RKO (cell line): ENCODE measurements at regions not wholly inside any gene's neighbourhood (a gene's known extent, or its start where the extent isn't known, plus 50 kb on each side); places are given as distances from the start of the nearest gene placed in this dataset.

ENCODE experiments used
- DNase-seq: peaks from one replicate; pipeline ENCODE4 v3.0.0-alpha.2; 2016; ENCODE audit warnings: low spot score

DNA sequence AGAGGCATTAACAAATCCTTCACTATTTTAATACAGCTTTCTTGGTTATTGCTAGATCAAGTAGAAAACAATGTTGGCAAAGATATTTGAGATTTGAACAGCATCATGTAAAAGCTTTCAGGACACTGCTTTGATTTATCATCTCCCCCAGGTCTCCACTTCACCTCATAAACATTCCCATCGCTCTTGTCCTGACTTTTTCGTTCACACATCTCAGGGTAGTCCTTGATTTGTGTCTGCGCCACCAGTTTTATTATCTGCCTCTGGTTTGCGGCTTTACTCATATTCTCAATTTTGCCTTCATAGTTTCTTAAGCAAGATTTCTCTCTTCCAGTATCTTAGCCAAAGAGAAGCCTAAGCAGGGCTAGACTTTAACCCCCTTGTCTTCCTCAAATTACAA, 63.5 kb upstream of the ROR1 start:
- no peak for DNase-seq

DNA sequence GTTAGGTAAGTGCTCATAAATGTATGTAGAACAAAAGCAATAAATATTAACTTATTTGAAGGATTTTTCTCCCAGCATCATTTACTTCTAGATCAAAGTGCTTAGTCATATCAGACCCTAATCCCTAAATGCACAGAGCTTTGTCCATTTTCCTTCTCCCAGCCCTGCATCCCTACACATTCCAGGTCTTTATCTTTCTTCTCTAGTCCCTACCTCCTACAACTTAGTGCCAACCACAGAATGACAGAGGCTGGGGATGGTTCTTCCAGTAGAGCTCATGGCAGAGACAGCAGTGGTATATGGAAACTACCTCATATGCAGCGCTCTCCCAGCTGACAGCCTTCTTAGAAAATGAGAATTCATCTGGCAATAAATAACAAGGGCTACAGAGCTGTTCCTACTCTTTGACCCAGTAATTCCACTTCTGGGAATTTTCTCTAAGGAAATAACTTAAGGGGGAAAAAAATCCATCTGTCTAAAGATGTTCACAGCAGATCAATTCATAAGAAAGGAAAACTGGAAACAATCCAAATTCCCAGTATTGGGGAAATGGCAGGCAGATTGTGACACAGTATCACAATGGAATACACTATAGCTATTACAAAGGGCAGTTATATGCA, 62.9 kb upstream of the ROR1 start:
- DNase-seq = no peak

DNA sequence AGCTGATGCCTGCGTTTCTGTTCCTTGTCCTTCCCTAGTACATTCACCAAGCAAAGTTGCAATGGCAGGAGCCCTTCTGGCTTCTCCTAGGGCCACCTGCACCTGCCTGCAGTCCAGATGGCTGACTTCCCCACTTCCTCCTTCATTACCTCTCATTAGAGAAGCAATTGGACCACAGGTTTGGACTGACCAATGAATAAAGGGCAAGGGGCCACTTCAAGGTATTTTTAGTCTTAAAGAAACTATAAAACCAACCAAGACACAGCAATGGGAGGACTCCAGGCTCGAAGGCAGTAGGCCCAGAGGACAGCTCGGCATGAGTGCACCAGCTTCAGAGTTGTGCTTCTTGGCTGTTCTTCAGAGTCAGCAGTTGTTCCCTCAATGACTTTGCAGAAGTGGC, 60.8 kb upstream of the ROR1 start:
- no peak for DNase-seq

DNA sequence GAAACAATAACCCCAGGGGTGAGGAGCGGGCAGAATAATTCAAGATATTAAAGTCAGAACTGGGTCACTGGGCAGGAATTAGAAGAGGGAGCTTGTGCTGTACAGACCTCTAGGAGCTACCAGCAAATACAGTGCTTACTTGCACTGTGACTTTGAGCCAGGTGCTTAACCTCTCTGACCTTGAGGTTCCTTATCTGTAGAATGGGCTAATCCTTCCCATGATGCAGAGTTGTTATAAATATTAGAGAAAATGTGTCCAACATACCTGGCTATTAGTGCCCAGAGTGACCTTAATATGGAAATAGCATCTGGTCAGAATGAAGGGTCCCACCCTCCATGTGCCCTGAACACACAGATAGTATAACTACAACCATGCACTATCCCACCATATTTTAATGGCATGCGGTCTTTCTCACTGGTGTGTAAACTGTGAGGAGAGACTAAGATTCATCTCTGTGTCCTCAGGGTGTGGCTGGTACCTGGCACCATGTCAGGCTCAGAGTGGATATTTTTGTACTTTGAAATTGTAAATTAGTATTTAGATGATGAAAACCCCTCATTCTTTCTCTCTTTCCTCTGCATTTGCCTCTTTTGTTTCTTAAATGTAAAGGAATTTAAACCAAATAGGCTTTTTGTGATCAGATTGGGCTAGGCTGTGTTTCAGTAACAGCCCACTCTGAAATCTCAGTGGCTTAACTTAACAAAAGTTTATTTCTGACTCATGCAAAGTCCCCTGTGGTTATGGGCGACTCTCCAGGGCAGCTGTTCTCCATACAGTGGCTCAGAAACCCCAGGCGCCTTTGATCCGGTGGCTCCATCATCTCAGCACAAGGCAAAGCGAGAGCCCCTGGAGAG, 60.0 kb upstream of the ROR1 start:
- DNase-seq = peak; percentile 8

DNA sequence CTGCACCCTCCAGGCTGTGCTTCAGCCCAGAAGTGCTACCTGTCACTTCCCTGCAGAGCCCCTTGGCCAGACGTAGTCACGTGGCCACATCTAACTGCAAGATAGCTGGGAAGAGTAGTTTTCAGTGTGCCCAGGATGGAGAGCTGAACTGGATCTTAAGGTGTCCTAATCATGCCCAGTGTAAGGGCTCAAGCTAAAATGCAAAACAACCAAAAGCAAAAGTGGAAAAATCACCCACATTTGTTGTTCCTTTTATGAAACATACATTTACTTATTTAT, 59.4 kb upstream of the ROR1 start:
- DNase-seq = no peak

DNA sequence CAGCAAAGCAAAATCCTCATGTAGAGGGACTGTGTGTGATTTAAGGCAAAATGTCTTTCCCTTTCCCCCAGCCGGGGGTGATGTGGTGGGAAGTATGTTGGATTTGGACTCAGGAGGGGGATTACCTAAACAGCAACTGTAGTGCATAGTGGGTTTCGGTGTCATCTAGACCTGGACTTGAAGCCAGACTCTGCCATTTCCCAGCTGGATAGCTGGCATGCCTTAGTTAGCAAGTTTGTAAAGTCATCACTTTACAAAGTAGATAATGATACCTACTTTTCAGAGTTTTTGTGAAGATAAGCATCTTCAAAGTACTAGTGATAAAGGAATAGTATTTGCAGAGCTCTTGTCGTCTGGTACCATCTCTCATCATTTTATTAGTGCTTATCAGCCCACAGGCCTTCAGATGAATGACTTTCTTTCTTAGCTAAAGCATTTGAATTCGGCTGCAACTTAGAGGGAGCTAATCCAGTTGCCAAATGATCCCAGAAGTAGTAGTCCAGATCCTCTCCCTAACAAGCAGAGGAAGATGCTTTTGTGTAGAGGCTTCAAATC, 56.2 kb upstream of the ROR1 start:
- no peak for DNase-seq

DNA sequence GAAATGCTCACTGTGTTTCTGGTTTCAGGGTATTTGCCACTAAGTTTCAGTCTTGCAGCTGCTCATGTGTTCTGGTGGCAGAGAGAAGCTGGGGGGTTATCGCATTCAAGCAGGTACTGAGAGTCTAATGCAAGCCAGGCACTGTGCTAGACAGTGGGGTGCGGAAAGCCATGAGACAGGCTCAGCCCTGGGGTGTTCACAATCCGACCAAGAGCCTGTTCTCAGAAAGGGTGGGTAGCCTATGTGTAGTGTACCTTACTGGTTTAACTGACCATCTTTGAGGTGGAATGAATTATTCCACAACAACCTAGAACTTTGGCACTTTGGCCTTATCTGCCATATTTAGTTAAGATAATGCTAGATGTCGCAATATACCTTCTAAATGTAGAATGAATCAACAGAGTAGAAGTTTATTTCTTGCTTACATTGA, 55.3 kb upstream of the ROR1 start:
- DNase-seq = no peak

DNA sequence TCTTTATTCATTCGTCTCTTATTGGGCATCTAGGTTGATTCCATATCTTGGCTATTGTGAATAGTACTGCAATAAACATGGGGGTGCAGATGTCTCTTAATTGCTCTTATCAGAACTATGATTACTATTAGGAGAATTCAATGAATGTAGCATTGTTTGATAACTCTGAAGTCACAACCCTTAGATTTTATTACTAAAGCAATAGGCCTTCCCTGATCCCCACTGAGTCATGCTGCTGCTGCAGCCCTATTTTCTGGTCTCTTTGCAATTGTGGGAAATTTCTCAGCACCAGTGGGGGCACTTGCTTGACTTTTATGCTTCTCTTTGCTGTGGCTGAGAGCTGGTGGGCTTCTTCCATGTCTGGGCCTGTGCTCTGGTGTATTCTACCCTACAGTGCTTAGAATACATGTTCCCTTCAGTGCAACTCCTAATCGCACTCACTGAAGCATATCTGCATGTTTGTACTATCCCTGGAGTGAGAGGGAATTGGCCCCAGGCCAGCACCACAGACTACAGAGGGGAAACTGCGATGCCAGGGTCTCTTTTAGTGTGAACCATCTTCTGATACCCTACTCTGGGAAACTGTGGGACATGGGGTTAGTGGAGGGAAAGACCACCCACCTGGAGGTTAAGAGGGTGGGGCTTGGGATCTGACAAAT, 52.2 kb upstream of the ROR1 start:
- no peak for DNase-seq

DNA sequence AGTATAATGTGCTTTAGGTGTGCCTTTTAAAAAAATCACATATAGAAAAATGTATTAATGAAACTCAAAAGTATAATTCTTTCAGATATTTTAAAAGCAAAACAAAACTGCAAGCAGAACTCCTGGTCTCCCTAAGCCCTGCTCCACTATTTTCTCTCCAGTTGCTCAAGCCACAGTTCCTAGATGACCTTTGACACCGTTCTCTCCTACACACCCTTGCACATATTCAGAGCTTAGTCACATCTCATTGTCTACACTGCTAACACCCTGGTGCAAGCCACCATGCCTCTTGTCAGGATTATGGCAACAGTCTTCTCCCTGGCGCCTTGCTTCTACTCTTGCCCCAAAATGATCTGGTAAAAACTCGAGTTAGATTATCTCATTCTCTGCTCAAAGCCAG, 50.2 kb upstream of the ROR1 start:
- no peak for DNase-seq
